ENCODE measurements at regions not wholly inside any gene's neighbourhood (a gene's known extent, or its start where the extent isn't known, plus 50 kb on each side); places are given as distances from the start of the nearest gene placed in this dataset.

DNA sequence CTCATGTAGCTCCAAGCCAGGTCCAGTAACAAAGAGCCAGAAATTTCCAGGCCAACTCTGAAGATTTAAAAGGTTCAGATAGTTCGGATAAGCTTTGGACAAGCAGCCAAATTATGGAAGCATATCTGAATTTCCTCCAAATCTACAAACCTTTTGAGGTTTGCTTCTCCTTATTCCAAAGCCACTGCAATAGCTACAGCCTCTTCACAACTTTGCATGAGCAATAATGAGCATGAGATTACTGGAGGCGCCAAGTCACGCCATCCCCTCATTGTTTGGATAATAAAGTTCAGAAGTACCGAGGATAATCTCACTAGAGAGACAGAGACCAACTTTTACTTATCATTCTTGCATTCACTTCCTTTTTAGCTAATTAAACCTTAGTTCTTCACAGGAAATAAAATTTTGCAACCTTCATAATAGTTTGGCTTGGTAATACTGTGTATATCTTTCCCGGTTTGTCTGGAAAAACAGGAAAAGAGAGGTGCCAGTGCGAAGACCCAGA is 329.6 kb upstream of the RSPO3 start:
- Histone ChIP-seq H2BK5ac (ENCODE audit: low read depth, low read length, poor library complexity, severe bottlenecking) (no peak overlapping the region), H3K18ac (ENCODE audit: low read depth, low read length) (no peak overlapping the region), H2BK15ac (ENCODE audit: low read depth, low read length) (no peak overlapping the region), H3K4me2 (ENCODE audit: low read depth, low read length) (no peak overlapping the region), H3K9me3 (ENCODE audit: control insufficient read depth, insufficient read depth, low read length) (no peaks in the 10 kb centered on the region), H3K79me1 (ENCODE audit: low read depth in 1 of 2, low read length in 2 of 2) (no peaks in the 10 kb centered on the region), H2BK20ac (ENCODE audit: low read depth, low read length) (no peak overlapping the region), H3K9ac (ENCODE audit: low read depth, low read length) (no peak overlapping the region), H3K4ac (ENCODE audit: low read depth, low read length) (no peak overlapping the region), H4K5ac (ENCODE audit: low read depth, low read length) (no peak overlapping the region), H3K4me1 (ENCODE audit: control insufficient read depth, insufficient read depth, low read length) (no peaks in the 10 kb centered on the region), H4K91ac (ENCODE audit: insufficient read depth, low read depth, low read length) (no peak overlapping the region), H3K23ac (ENCODE audit: low read depth, low read length) (no peak overlapping the region), H4K20me1 (ENCODE audit: insufficient read depth, low read length) (no peaks in the 10 kb centered on the region), H2AK5ac (ENCODE audit: low read depth, low read length) (no peak overlapping the region), H3K9me1 (ENCODE audit: insufficient read depth, low read length) (no peaks in the 10 kb centered on the region), H3K4me3 (ENCODE audit: insufficient read depth, low read depth, low read length) (no peak overlapping the region), H3K27ac (ENCODE audit: insufficient read depth, low read length) (no peak overlapping the region), H2BK120ac (ENCODE audit: low read depth, low read length) (no peak overlapping the region), H3K36me3 (ENCODE audit: control insufficient read depth, insufficient read depth, low read length) (no peaks in the 10 kb centered on the region), H3K56ac (ENCODE audit: extremely low read depth, insufficient read depth, low read length) (no peak overlapping the region), H3K27me3 (ENCODE audit: control insufficient read depth, insufficient read depth, low read length) (peaks cover 1% of the 10 kb centered on the region; the same call in 1 of the 2 replicates), H2AK9ac (replicated peaks; ENCODE audit: low read depth, low read length, poor library complexity) (no peak overlapping the region), H2AFZ (replicated peaks; ENCODE audit: low read length, poor library complexity) (no peak overlapping the region), H3K14ac (replicated peaks; ENCODE audit: low read depth, low read length) (no peak overlapping the region), H4K8ac (ENCODE audit: low read depth in 2 of 2, low read length in 2 of 2) (no peak overlapping the region)
- in situ Hi-C loops (cut with MboI; ENCODE audit: low sequenced_read_pairs): no loop called here
- intact Hi-C loops (cut with micrococcal nuclease): no loop called here
- ChIA-PET CTCF (no interaction called here), POLR2A (ENCODE audit: unreplicated experiment) (no interaction called here)
- TF ChIP-seq, protein P1, sequence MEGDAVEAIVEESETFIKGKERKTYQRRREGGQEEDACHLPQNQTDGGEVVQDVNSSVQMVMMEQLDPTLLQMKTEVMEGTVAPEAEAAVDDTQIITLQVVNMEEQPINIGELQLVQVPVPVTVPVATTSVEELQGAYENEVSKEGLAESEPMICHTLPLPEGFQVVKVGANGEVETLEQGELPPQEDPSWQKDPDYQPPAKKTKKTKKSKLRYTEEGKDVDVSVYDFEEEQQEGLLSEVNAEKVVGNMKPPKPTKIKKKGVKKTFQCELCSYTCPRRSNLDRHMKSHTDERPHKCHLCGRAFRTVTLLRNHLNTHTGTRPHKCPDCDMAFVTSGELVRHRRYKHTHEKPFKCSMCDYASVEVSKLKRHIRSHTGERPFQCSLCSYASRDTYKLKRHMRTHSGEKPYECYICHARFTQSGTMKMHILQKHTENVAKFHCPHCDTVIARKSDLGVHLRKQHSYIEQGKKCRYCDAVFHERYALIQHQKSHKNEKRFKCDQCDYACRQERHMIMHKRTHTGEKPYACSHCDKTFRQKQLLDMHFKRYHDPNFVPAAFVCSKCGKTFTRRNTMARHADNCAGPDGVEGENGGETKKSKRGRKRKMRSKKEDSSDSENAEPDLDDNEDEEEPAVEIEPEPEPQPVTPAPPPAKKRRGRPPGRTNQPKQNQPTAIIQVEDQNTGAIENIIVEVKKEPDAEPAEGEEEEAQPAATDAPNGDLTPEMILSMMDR (conservative IDR thresholded peaks at IDR 0.05; ENCODE audit: low read depth, low read length): no peak
- TF ChIP-seq MAZ (IDR thresholded peaks at IDR 0.05; ENCODE audit: borderline replicate concordance, low read depth, low read length) (no peak), RAD21 (IDR thresholded peaks at IDR 0.05; ENCODE audit: low read length) (no peak), BHLHE40 (IDR thresholded peaks at IDR 0.05; ENCODE audit: low read depth, low read length) (no peak)
- 100% methylated on average over 1 of the region's 6 CpGs; no CpG with 5 or more reads in 1 of the 2 experiments for WGBS, 2 experiments (ENCODE audit: extremely low coverage in 2 of 2, insufficient read length in 1 of 2)
- no TSS peak for BruUV-seq (replicated peaks)
- ATAC-seq (ENCODE audit: low read depth): no peak
- DNase-seq: no peak
- dilution Hi-C loops (cut with HindIII; ENCODE audit: low sequenced_read_pairs, unreplicated experiment): no loop called here
